ENCODE measurements at regions not wholly inside any gene's neighbourhood (a gene's known extent, or its start where the extent isn't known, plus 50 kb on each side); places are given as distances from the start of the nearest gene placed in this dataset.
A peak's percentile ranks its signal among the peaks of the same experiment; 100 is the strongest.

DNA sequence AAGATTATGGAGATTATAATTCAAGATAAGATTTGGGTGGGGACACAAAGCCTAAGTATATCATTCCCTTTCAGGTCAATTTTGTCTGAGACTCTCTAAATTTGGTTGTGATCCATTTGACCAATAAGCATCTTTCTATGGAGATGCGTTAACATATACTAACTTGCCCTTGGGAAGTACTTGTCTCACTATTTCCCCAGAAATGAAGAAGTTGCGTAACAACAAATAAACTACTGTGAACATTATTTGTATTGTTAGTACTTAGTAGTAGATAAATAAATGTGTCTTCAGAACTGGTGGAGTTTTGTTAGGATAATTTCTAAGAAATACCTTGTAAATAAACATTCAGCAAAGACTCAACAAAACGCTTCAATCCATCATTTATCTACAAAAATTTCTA lies 127.3 kb upstream of the LYZL2 start:
- no peak for DNase-seq (ENCODE audit: low read depth)
- TF ChIP-seq, protein P1, sequence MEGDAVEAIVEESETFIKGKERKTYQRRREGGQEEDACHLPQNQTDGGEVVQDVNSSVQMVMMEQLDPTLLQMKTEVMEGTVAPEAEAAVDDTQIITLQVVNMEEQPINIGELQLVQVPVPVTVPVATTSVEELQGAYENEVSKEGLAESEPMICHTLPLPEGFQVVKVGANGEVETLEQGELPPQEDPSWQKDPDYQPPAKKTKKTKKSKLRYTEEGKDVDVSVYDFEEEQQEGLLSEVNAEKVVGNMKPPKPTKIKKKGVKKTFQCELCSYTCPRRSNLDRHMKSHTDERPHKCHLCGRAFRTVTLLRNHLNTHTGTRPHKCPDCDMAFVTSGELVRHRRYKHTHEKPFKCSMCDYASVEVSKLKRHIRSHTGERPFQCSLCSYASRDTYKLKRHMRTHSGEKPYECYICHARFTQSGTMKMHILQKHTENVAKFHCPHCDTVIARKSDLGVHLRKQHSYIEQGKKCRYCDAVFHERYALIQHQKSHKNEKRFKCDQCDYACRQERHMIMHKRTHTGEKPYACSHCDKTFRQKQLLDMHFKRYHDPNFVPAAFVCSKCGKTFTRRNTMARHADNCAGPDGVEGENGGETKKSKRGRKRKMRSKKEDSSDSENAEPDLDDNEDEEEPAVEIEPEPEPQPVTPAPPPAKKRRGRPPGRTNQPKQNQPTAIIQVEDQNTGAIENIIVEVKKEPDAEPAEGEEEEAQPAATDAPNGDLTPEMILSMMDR (IDR thresholded peaks at IDR 0.05; ENCODE audit: insufficient read depth, low read depth, low read length), result no peak
- no peak overlapping the region for H3K4me3 ChIP-seq (ENCODE audit: low read depth, low read length)

DNA sequence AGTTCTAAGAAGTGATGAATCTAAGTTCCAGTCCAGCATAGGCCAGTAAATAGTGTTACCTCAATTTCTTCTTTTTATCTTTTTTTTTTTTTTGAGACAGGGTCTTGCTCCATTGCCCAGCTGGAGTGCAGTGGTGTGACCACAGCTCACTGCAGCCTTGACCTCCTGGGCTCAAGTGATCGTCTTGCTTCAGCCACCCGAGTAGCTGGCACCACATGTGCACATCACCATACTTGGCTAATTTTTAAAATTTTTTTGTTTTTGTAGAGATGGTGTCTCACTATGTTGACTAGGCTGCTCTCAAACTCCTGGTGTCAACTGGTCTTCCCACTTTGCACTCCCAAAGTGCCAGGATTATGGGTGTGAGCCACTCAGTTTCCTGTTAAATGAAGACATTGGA lies 126.6 kb upstream of the LYZL2 start:
- no peak overlapping the region for H3K4me3 ChIP-seq (ENCODE audit: low read depth, low read length)
- TF ChIP-seq, protein P1 (IDR thresholded peaks at IDR 0.05; ENCODE audit: insufficient read depth, low read depth, low read length), result no peak
- no peak for DNase-seq (ENCODE audit: low read depth)

DNA sequence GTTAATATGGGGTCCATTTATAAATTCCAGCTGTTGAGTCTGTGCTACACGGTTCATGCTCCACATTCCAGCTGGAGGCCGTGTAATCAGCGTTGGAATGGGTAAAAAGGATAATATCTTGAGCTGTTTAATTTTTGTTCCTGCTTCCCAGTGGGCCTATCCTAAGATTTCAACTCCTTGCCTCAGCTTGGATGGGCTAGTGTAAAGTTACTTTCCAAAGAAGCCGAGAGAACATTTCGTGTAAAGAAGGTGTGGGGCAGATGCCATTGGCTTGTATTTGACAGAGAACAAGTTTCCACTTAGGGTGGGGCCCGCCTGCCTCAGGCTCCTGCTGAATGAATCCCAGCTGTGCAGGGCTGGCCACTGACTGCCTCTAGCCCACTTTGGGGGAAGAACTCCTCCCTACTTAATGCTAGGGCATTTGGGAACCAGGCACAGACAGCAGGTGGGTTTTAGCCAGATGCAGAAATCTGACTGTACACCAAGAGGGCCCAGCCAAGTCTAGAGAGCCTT lies 125.9 kb upstream of the LYZL2 start:
- DNase-seq (ENCODE audit: low read depth), result peak; percentile 53
- TF ChIP-seq, protein P1 (IDR thresholded peaks at IDR 0.05; ENCODE audit: insufficient read depth, low read depth, low read length), result no peak
- H3K4me3 ChIP-seq (ENCODE audit: low read depth, low read length), result no peak overlapping the region

- TF ChIP-seq, protein P1 (IDR thresholded peaks at IDR 0.05; ENCODE audit: insufficient read depth, low read depth, low read length), result no peak
- no peak for DNase-seq (ENCODE audit: low read depth)
- no peak overlapping the region for H3K4me3 ChIP-seq (ENCODE audit: low read depth, low read length)
Measured at GRCh38 chr10:30752481-30752881, 122.9 kb upstream of the LYZL2 start.

GRCh38 chr10:30751678-30752331 lies 122.3 kb upstream of the LYZL2 start:
- no peak overlapping the region for H3K4me3 ChIP-seq (ENCODE audit: low read depth, low read length)
- TF ChIP-seq, protein P1 (IDR thresholded peaks at IDR 0.05; ENCODE audit: insufficient read depth, low read depth, low read length), result peak; percentile 91
- DNase-seq (ENCODE audit: low read depth), result peak; percentile 70

DNA sequence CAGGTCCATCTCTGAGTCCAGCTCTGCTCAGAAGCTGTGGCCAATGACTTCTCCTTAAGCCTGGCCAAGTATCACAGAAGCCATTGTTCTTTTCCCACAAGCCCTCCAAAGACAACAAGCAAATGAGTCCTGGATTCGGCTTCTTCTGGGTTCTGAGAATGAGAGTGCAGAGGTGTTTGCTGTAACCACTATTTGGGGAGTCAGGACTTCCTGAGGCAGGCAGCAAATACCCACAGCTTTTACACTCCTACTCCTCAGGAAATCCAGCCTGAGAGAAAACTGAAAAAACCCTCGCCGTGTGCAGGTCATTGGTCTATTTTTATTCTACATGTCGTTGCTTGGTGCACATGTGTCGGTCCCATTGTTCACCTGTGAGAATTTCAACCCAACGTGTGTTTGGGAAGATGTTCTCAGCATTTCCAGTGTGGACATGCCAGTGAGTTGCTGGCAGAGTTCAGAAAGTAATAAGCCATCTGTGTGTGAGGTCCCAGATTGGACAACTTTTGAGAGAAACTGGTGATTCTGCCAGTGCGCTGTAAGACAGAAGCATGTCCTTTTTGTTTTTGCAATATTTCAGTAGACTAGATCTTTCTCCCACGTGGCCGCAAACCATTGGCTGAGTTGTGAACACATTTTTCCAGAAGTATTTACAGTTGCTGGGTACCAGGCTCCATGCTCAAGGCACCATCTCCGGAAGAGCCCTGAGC lies 121.6 kb upstream of the LYZL2 start:
- H3K4me3 ChIP-seq (ENCODE audit: low read depth, low read length), result no peak overlapping the region
- DNase-seq (ENCODE audit: low read depth), result no peak
- TF ChIP-seq, protein P1 (IDR thresholded peaks at IDR 0.05; ENCODE audit: insufficient read depth, low read depth, low read length), result no peak

Measured in fibroblast of villous mesenchyme (primary cell).